Muscle of leg (tissue), 3 donors: ENCODE measurements at regions not wholly inside any gene's neighbourhood (a gene's known extent, or its start where the extent isn't known, plus 50 kb on each side); places are given as distances from the start of the nearest gene placed in this dataset.

Source experiments
- DNase-seq: peaks from one replicate; pipeline ENCODE4 v3.0.0; 2013
- H3K27ac ChIP-seq: one replicate; pipeline ENCODE4 v1.5.1; 2013; ENCODE audit warnings: mild to moderate bottlenecking, low read length, control low read depth
- H3K27me3 ChIP-seq: one replicate; pipeline ENCODE4 v1.6.1; 2013; ENCODE audit warnings: low read length; ENCODE audit not compliant: control insufficient read depth, insufficient read depth
- H3K36me3 ChIP-seq: one replicate; pipeline ENCODE4 v1.6.1; 2013; ENCODE audit warnings: low read length; ENCODE audit not compliant: control insufficient read depth, insufficient read depth
- H3K4me1 ChIP-seq: one replicate; pipeline ENCODE4 v1.6.1; 2013; ENCODE audit warnings: low read length; ENCODE audit not compliant: control insufficient read depth, insufficient read depth
- H3K4me3 ChIP-seq: one replicate; pipeline ENCODE4 v1.5.1; 2013; ENCODE audit warnings: low read length, control low read depth
- H3K9me3 ChIP-seq: replicated peaks from 2 replicates; pipeline ENCODE4 v1.6.1; 2013; ENCODE audit warnings: low read depth, low read length; ENCODE audit not compliant: control insufficient read depth
- WGBS: methylation state at CpG from one replicate; pipeline ENCODE4 v1.1.5; 2013; ENCODE audit warnings: missing lambda C conversion rate; ENCODE audit not compliant: insufficient coverage; 5-methylcytosine and 5-hydroxymethylcytosine counted together

- no CpG with 5 or more reads among the region's 1 CpG for WGBS
- no peaks in the 10 kb centered on the region for H3K4me1 ChIP-seq
- H3K4me3 ChIP-seq, result no peak overlapping the region
- peaks cover 3% of the 10 kb centered on the region for H3K9me3 ChIP-seq
- no peaks in the 10 kb centered on the region for H3K36me3 ChIP-seq
- DNase-seq, result peak; percentile 49
- H3K27me3 ChIP-seq, result no peaks in the 10 kb centered on the region
- H3K27ac ChIP-seq, result no peak overlapping the region
Measured at GRCh38 chr10:31253237-31253636, 65.8 kb upstream of the ZEB1 start.

DNA sequence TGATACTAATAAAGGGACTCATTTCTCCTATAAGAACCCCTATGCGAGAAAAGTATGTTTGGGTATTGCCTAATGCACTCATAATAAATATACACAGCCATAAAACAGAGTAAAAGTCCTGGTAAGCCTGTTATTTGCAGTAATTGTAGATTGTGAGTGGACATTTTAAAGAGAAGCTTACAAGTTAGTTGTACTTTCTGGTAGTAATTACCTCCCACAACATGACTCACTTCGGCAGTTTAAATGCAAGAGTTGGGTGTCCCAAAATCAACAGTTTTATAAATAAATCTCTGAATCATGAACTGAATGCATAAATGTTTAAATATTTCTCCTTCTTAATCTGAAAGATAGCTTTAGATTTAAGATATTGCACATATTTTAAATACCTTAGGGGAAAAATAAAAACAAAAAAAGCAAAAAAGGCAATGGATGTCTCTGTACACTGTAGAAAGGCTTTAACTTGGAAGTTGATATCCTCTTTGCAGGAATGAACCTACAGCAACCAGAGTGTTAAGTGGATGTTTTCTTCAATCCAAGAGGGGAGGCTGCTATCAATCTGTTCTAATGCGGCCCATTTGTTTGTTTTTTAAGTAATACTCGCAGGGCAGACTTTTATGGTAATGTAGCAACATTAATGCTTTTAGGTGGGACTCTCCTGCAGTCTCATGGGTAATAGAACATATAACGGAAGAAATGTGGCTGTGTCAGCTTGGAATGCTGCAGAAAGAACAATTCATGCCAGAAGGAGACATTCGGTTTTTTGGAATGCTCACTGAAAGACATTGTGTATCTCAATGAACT lies 57.3 kb upstream of the ZEB1 start:
- peak overlapping the region; percentile 48 for H3K27ac ChIP-seq
- no peaks in the 10 kb centered on the region for H3K9me3 ChIP-seq
- peak; percentile 82 for DNase-seq
- 15% methylated on average over 3 of the region's 6 CpGs for whole genome bisulfite sequencing
- no peaks in the 10 kb centered on the region for H3K36me3 ChIP-seq
- peaks cover 19% of the 10 kb centered on the region for H3K4me1 ChIP-seq
- no peaks in the 10 kb centered on the region for H3K27me3 ChIP-seq
- no peak overlapping the region for H3K4me3 ChIP-seq

- Histone ChIP-seq H3K27ac (peak overlapping the region; percentile 48), H3K27me3 (no peaks in the 10 kb centered on the region), H3K4me3 (no peak overlapping the region), H3K9me3 (no peaks in the 10 kb centered on the region), H3K36me3 (no peaks in the 10 kb centered on the region), H3K4me1 (peaks cover 19% of the 10 kb centered on the region)
- no CpG with 5 or more reads among the region's 2 CpGs for WGBS
- peak; percentile 95 for DNase-seq
Measured at GRCh38 chr10:31262672-31263071, 56.3 kb upstream of the ZEB1 start.

GRCh38 chr10:31263903-31264302 lies 55.1 kb upstream of the ZEB1 start:
- WGBS, result 93% methylated on average over 3 of the region's 5 CpGs

DNA sequence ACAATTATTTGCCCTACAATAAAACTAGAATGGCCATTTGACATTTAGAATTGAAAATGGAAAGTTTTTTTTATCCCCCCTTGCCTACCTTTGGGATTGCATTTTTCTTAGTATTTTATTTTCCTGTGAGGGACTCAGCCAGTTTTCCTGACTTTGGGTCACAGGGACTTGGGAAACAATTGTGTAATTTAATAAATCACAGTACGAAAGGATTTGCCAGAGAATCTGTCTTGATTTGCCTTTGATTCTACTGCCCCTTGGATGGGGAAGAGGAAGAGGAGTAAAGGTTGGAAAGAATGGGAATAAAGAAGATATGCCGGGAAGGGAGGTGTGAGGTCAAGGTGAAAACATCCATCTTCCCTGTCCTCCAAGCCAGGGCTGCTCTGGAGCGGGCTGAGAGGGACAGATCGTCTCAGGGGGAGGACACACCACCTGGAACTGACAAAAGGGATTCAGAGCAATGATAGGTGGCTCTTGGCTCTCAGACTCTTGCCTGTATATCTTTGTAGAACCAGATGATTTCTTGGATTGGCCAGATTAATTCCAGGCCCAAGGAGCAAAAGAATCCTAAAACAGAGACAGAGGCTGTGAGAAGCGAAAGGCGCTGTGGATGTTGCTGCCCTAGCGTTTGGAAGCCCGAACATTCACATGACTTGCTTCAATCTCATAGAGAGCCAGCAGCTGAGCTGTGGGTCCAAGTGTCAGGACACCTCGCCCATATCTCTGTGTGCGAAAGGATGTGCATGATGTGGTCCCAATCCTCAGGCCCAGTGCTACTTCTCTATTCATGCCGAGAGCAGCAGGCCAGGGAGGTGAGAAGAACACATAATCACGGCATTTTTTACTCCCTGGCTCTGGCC lies 50.3 kb upstream of the ZEB1 start:
- peaks cover 5% of the 10 kb centered on the region for H3K9me3 ChIP-seq
- H3K4me3 ChIP-seq, result no peak overlapping the region
- H3K4me1 ChIP-seq, result peaks cover 3% of the 10 kb centered on the region
- peak overlapping the region; percentile 40 for H3K27ac ChIP-seq
- DNase-seq, result peak; percentile 44
- 67% methylated on average over 7 of the region's 12 CpGs for WGBS
- H3K36me3 ChIP-seq, result no peaks in the 10 kb centered on the region
- H3K27me3 ChIP-seq, result no peaks in the 10 kb centered on the region

More at GRCh38 chr10:31263903-31264302, 55.1 kb upstream of the ZEB1 start:
- H3K4me1 ChIP-seq, result peaks cover 22% of the 10 kb centered on the region
- no peaks in the 10 kb centered on the region for H3K27me3 ChIP-seq
- H3K9me3 ChIP-seq, result no peaks in the 10 kb centered on the region
- no peak for DNase-seq
- no peaks in the 10 kb centered on the region for H3K36me3 ChIP-seq
- no peak overlapping the region for H3K4me3 ChIP-seq
- no peak overlapping the region for H3K27ac ChIP-seq
